DND-41 (cell line): ENCODE measurements at regions not wholly inside any gene's neighbourhood (a gene's known extent, or its start where the extent isn't known, plus 50 kb on each side); places are given as distances from the start of the nearest gene placed in this dataset.

Experiments used
- ATAC-seq: fragments of 200-7000 bp; cut with Tn5 transposase; 3 replicates; pipeline ENCODE4 v1.9.1; 2021; ENCODE audit warnings: low read depth; ENCODE audit not compliant: insufficient read depth
- DNase-seq: peaks from one replicate; pipeline ENCODE4 v3.0.0-alpha.2; 2020
- H2AFZ ChIP-seq: 2 replicates; pipeline ENCODE4 v1.6.0; 2012; ENCODE audit warnings: low read depth, low read length
- H3K27ac ChIP-seq: 2 replicates; pipeline ENCODE4 v1.5.1; 2012; ENCODE audit warnings: low read length, inconsistent platforms
- H3K27me3 ChIP-seq: fragments of 200-600 bp; sonication (generic); 2 replicates; pipeline ENCODE4 v1.6.0; 2012; ENCODE audit warnings: low read length, mild to moderate bottlenecking, inconsistent platforms; ENCODE audit not compliant: insufficient read depth, poor library complexity
- H3K36me3 ChIP-seq: 2 replicates; pipeline ENCODE4 v1.5.1; 2012; ENCODE audit warnings: low read length, inconsistent platforms; ENCODE audit not compliant: insufficient read depth
- H3K4me1 ChIP-seq: 2 replicates; pipeline ENCODE4 v1.5.1; 2012; ENCODE audit warnings: mild to moderate bottlenecking, low read length; ENCODE audit not compliant: insufficient read depth
- H3K4me2 ChIP-seq: 2 replicates; pipeline ENCODE4 v1.6.0; 2012; ENCODE audit warnings: mild to moderate bottlenecking, moderate library complexity, low read length, inconsistent platforms; ENCODE audit not compliant: insufficient read depth
- H3K4me3 ChIP-seq, 2 experiments: fragments of 200-600 bp in 1 of 2; shearing (Covaris generic) in 1 of 2; 2 replicates each; pipeline ENCODE4 v1.5.1; 2012 to 2016; ENCODE audit warnings: inconsistent platforms in 2 of 2, low read length in 2 of 2, mild to moderate bottlenecking in 2 of 2, low read depth in 1 of 2, moderate library complexity in 1 of 2
- H3K79me2 ChIP-seq: 2 replicates; pipeline ENCODE4 v1.6.0; 2012; ENCODE audit warnings: low read length, inconsistent platforms; ENCODE audit not compliant: insufficient read depth
- H3K9ac ChIP-seq: 2 replicates; pipeline ENCODE4 v1.6.0; 2012; ENCODE audit warnings: low read depth, mild to moderate bottlenecking, inconsistent platforms, low read length, moderate library complexity
- H3K9me3 ChIP-seq: 2 replicates; pipeline ENCODE4 v1.5.1; 2012; ENCODE audit warnings: low read length, moderate library complexity, mild to moderate bottlenecking, inconsistent platforms; ENCODE audit not compliant: insufficient read depth, severe bottlenecking
- H4K20me1 ChIP-seq: 2 replicates; pipeline ENCODE4 v1.6.0; 2012; ENCODE audit warnings: low read length; ENCODE audit not compliant: insufficient read depth
- EZH2 ChIP-seq: IDR thresholded peaks from 3 replicates; pipeline ENCODE4 v1.6.1; 2012; ENCODE audit warnings: borderline replicate concordance, low read depth, mild to moderate bottlenecking, moderate library complexity, low read length, inconsistent platforms; ENCODE audit not compliant: severe bottlenecking
- TF ChIP-seq, protein P1 (sequence below): IDR thresholded peaks from 2 replicates; pipeline ENCODE4 v1.5.1; 2012; ENCODE audit warnings: borderline replicate concordance, low read length, moderate library complexity, mild to moderate bottlenecking; ENCODE audit not compliant: poor library complexity, severe bottlenecking; ENCODE audit errors: extremely low read depth

DNA sequence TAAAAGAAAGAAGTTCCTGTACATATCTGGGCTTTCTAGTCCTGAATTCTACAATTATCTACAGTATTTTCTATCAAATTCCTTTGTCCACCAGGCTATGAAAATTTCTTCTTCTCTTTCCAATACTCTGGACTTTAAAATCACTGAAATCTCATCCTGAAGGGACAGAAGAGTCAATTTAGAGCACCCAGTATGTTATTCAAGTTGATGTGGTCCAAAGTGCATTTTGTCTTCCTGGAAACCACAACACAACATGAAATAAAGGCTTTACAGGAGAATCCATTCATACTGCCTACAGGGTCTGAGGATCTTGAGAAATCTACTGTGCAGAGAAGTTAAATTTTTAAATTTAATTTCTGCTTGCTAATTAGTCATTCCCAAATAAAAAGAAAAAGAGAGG lies 94.9 kb upstream of the ADGRF1 start:
- DNase-seq (no peak), ATAC-seq (no peak)
- H4K20me1 ChIP-seq: no peaks in the 10 kb centered on the region
- H3K4me2 ChIP-seq: no peak overlapping the region
- no peak for TF ChIP-seq EZH2
- TF ChIP-seq, protein P1, sequence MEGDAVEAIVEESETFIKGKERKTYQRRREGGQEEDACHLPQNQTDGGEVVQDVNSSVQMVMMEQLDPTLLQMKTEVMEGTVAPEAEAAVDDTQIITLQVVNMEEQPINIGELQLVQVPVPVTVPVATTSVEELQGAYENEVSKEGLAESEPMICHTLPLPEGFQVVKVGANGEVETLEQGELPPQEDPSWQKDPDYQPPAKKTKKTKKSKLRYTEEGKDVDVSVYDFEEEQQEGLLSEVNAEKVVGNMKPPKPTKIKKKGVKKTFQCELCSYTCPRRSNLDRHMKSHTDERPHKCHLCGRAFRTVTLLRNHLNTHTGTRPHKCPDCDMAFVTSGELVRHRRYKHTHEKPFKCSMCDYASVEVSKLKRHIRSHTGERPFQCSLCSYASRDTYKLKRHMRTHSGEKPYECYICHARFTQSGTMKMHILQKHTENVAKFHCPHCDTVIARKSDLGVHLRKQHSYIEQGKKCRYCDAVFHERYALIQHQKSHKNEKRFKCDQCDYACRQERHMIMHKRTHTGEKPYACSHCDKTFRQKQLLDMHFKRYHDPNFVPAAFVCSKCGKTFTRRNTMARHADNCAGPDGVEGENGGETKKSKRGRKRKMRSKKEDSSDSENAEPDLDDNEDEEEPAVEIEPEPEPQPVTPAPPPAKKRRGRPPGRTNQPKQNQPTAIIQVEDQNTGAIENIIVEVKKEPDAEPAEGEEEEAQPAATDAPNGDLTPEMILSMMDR: no peak
- no peak overlapping the region for H3K27ac ChIP-seq
- no peaks in the 10 kb centered on the region for H3K27me3 ChIP-seq
- H3K79me2 ChIP-seq: no peaks in the 10 kb centered on the region
- no peak overlapping the region for H3K4me3 ChIP-seq
- no peak overlapping the region for H2AFZ ChIP-seq
- no peaks in the 10 kb centered on the region for H3K36me3 ChIP-seq
- no peaks in the 10 kb centered on the region for H3K9me3 ChIP-seq
- no peaks in the 10 kb centered on the region for H3K4me1 ChIP-seq
- no peak overlapping the region for H3K9ac ChIP-seq

DNA sequence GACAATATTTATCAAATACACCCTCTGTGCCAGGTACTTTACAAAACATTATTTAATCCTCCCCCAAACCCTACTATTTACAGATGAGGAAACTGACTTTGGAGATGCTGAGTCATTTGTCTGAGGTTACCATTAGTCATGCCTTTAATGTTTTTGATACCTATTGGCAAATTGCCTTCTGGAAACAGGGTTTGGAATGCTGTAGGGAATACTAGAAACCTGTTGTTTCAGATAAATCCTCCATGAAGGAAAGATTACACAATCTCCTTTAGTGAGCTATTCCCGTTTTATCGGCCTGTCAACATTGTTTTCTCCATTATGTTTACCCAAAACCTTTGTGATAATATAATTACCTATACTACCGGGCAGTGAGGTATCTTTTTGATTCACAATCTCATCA lies 93.6 kb upstream of the ADGRF1 start:
- H3K4me2 ChIP-seq: no peak overlapping the region
- no peak for DNase-seq
- no peak overlapping the region for H3K9ac ChIP-seq
- no peaks in the 10 kb centered on the region for H4K20me1 ChIP-seq
- H2AFZ ChIP-seq: no peak overlapping the region
- no peaks in the 10 kb centered on the region for H3K4me1 ChIP-seq
- H3K9me3 ChIP-seq: no peaks in the 10 kb centered on the region
- H3K36me3 ChIP-seq: no peaks in the 10 kb centered on the region
- H3K27me3 ChIP-seq: no peaks in the 10 kb centered on the region
- no peak overlapping the region for H3K4me3 ChIP-seq
- ATAC-seq: no peak
- no peaks in the 10 kb centered on the region for H3K79me2 ChIP-seq
- no peak for TF ChIP-seq EZH2
- TF ChIP-seq, protein P1: no peak
- no peak overlapping the region for H3K27ac ChIP-seq

- ATAC-seq (no peak), DNase-seq (no peak)
- Histone ChIP-seq H3K79me2 (no peaks in the 10 kb centered on the region), H3K9me3 (no peaks in the 10 kb centered on the region), H2AFZ (no peak overlapping the region), H3K4me2 (no peak overlapping the region), H3K9ac (no peak overlapping the region), H3K27me3 (no peaks in the 10 kb centered on the region), H3K4me1 (no peaks in the 10 kb centered on the region), H3K27ac (no peak overlapping the region), H3K4me3 (no peak overlapping the region), H3K36me3 (no peaks in the 10 kb centered on the region), H4K20me1 (no peaks in the 10 kb centered on the region)
- TF ChIP-seq, protein P1: no peak
- TF ChIP-seq EZH2: no peak
Observed at GRCh38 chr6:47134476-47135189, 92.5 kb upstream of the ADGRF1 start.
